Limb (tissue), 2 donors: ENCODE measurements at regions not wholly inside any gene's neighbourhood (a gene's known extent, or its start where the extent isn't known, plus 50 kb on each side); places are given as distances from the start of the nearest gene placed in this dataset.
A peak's percentile ranks its signal among the peaks of the same experiment; 100 is the strongest.
"Not testable (repeated sequence)": the region's sequence is repeated elsewhere in the genome, so short reads cannot be mapped to it uniquely, and the experiment has no call there.

ENCODE experiments used
- DNase-seq, 2 donors: peaks; one replicate each; pipeline ENCODE4 v3.0.0-alpha.2; 2016; ENCODE audit errors: extremely low spot score in 2 of 2

DNA sequence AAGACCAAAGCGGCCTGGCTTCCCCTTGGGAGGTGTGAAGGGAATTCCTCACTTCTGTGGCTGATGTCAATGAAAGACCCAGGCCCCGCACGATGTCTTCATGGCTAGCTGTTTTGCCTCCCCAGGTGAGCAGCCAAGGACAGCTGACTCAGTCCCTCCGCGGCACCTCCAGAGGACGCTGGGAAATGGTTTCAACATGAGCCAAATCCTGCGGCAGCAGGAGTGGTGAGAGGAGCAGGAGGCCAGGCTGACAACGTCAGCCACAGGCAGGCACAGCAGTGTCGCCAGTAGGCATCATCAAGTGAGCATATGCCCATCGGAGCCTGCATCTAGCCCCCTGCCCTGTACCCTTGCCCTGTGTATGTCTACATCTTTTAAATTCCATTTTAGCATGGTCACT, 156.4 kb upstream of the RAB6C start:
- no peak for DNase-seq

DNA sequence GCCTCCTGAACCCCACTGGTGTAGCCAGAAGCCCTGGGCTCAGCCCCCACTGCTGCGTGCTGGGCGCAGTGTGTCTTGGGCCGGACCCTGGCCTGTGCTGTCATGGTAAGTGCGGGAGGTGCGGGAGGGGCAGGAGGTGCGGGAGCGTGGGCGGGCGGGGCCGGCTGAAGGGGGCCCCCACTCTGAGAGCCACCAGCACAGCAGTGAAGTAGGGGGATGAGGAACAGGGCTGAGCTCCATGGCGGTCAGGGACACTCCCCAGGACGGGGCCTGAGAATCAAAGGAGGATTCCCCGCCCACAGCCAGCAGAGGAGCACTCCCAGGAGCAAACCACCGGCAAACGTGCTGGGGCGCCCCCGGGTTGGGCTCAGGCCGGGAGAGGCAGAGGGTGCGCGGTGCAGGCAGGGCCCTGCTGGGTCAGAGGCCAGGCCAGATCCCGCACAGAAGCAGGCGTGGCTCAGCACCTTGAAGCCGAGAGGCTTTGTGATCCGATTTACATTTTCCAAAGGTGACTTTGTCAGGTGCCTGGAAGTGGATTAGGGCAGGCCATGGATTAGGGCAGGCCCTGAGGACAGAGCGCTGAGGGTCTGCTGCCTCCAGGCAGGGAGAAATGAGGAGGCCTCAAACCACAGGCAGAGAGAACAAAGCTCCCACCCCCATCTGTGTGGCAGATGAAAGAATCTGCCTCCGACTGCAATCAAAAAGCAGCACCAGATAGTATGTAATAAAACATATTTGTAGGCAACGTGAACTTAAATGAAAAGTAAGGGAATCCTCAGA, 152.0 kb upstream of the RAB6C start:
- no peak for DNase-seq

DNA sequence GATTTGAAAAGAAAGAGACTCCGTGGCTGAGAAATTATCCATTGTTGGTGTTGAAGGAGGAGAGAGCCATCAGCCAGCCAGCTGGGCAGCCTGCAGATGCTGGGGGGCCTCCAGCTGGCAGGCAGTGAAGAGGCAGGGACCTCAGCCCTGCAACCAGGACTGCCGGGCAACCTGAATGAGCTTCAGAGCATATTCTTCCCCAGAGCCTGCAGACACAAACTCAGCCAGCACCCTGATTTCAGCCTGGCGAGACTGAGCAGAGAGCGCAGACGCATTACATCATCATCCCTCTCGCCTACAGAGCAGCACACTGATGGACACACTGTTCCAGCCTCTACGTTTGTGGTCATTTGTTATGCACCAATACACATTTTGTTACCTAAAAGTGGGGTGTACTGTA, 150.7 kb upstream of the RAB6C start:
- DNase-seq = no peak

DNA sequence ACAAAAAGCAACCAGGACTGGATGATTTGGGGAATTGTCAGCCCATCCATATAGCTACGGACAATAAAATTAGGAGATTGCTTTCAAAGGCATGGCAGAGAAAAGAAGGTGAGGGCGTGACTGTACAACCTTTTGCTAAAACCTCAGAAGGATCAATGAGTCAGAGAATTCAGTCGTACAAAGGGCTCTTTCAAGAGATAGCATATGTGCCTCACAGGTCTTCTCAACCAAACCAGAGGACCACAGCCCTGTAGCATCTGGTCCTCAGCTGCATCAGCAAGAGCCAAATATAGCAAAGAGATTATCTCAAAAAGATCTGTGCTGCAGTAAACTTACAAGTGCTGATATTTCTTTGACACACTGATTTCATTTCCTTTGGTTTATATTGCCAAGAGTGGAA, 149.9 kb upstream of the RAB6C start:
- no peak for DNase-seq

DNA sequence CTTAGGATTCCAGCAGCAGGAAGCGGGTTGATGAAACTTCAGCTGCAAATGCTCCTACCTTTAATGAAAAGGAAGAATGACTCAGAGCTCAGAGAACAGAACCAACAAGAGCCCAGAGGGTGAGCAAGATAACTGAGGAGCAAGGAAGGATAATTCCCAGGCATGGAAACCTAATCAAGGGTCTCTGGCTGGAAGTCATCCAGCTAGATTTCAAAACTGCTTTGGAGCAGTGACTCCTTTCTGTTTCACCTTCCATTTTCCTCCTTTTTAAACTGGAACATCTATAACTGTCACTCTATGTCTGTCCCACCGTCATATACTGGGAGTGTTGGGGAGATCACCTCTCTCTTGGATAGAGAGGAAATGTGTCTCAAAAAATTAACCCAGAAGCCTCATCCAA, 148.4 kb upstream of the RAB6C start:
- DNase-seq = no peak

DNA sequence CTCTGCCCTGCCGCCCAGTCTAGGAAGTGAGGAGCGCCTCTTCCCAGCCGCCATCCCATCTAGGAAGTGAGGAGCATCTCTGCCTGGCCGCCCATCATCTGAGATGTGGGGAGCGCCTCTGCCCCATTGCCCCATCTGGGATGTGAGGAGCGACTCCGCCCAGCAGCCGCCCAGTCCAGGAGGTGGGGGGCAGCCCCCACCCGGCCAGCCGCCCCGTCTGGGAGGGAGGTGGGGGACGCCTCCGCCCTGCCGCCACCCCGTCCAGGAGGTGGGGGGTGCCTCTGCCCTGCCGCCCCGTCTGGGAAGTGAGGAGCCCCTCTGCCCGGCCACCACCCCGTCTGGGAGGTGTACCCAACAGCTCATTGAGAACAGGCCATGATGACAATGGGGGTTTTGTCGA, 146.0 kb upstream of the RAB6C start:
- DNase-seq = not testable (repeated sequence)

DNA sequence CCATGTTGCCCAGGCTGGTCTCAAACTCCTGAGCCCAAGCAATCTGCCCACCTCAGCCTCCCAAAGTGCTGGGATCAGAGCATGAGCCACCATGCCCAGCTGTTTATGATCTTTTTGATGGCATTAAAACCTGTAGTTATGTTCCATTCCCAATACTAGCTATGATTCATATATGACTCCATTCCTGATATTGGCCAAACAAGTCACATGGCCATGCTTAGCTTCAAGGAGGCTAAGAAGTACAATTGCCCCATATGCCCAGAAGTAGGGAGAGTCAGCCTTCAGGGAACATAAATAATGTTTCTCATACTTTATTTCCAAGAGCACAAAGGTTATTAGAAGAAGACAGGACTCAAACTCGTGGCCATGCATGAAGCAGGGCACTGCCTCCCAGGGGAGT, 132.4 kb upstream of the RAB6C start:
- DNase-seq = no peak

DNA sequence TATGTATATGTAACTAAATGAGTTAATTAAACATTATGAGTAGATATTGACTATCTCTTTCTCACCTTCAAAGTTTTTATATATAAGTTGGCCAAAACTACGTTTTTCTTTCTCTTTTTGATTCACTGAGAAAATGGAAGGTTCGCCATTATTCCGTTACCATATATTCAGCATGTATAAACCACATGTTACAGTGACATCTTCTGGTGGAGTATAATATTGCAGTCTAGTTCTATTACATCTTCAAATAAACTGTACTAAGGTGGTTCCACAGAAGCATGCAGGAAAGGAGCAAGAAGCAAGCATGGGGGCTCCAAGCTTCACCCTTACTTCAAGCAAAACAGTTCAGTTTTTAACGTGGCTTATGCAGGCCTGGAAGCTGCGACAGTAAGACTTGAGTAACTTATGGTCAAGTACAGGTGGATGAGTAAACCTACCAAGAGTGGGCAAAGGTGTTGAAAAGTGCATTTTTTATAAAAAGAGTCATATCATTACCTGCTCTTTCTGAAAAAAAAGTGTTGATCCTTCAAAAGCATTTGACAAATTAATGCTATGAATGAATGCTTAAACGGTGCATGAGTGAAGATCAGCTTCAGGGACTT, 129.8 kb upstream of the RAB6C start:
- DNase-seq = peak in 1 of 2 donors; percentile 86

DNA sequence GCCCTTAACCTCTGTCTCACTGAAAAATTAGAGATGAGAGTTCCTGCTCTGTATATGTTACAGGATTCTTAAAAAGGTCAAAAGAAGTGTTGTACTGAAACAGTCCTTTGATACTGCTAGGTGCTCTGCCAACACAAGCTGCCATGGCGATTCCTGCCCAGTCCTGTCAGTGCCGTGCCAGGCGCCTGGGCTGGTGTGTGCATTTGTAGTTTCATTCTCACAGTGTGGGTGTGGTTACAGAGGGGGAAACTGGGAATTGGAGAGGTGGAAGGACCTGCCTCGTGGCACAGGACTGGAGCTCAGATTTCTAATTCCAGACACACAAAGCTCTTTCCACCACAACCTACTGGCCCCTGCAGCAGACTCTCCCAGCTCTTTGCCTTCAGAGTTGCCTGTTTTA, 122.3 kb upstream of the RAB6C start:
- no peak for DNase-seq

DNA sequence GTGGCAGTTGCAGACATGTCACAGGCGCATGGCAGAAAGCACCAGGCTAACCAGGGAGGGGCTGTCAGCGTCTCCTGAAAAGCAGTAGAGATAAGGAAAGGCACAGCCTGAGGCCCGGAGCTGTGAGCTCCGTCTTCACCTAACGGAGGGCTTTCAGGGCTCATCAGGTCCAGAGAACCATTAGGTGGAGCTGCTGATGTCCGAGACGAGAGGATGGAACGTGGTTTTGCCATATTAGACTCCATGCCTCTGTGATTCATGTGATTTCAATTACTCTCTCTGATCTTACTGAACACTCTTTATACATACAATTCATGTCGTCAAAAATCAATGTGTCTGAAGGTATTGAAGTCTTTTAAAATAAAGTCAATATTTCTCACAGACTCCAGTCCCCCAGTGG, 120.3 kb upstream of the RAB6C start:
- DNase-seq = no peak

DNA sequence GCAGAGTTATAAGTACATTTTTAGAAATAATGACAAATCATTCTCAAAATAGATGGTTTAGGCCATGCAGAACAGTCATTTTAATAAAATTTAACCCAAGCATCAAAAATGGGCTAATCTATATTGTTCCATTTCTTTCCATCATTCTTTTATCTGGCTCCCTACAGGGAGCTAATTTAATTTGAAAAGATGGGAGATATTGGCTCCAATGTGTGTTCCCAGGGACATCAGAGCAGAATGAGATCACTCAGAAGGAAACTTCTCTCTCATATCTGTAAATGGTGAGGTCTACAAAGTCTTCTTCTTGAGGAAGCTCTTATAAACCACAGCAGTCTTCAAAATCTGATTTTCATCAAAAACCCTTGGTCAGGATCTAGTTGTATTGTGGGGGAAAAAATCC, 119.4 kb upstream of the RAB6C start:
- no peak for DNase-seq

DNA sequence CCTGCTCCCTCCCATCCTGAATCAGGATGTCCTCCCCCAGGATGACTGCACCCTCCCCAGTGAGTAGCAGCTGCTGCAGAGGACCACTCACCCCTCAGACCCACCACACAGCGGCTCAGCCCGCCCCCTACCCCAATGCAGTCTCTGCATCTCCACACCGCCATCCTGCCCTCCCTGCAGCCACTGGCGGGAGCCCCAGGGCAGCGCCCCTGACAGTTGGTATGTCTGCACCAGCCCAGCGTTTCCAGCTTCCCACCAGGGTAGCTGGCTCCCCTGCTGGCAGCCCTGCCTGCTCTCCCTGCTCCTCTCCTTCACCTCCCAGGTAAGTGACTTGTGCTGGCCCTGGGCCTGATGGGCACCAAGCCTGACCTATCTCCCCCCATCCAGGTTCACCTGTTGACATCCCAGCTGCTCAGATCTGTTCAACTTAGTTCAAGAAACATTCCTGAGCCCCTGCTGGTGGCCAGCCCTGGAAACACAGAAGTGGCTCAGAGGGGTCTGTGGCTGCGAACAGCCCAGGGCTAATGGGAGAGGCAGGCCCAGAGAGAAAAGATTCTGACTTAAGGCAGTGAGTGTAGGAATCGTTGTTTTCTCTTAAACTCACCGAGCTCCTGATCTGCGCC, 117.7 kb upstream of the RAB6C start:
- DNase-seq = no peak

DNA sequence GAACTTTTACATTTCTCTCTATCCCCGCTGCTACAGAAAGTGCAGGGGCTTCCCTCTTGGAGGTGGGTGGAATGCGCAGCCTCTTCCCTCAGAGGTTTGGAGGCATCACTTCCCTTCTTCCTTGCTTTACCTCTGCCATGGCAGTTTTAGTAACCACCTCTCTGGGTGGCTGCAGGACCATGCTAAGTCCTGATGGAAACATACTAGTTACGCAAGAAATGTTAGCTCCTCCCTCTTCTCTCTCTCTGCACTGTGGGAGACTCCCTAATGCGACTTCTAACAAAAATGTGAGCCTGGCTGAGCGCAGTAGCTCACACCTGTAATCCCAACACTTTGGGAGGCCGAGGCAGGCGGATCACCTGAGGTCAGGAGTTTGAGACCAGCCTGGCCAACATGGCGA, 116.8 kb upstream of the RAB6C start:
- no peak for DNase-seq

DNA sequence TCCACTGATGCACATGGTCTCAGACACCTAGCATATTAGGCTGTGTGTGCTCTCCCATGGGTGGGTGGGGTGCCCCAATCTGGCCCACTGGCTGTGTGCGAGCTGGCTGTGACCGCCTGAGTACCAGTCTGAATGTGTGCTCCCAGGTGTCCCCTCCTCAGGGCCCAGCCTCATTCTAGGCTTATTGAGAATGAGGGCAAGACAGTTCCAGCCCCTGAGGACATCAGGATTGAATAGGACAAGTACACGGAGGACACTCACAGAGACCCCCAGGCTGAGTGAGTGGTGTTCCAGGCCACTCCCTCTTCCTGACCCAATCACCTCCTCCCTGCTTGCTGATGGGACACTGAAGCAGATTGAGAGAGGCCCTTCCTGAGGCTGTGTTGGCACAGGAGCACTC, 116.1 kb upstream of the RAB6C start:
- no peak for DNase-seq

DNA sequence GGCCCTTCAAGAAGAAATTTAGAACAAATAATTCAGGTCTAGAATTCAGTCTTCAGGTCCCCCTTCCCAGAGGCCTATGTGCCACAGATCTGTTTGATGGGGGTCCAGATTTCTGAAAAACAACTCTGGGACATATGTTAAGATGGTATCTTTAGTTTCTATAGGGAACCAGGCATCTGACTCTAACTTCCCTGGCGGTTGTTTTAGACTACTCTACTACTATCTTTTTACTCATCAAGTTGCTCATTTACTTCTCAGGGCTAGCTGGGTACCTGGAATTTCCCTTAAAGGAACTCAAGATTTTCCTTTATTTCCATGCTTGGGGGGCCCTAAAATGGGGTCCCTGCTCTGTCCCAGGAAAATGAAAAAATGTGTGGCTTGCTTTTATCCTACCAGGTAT, 114.7 kb upstream of the RAB6C start:
- no peak for DNase-seq

DNA sequence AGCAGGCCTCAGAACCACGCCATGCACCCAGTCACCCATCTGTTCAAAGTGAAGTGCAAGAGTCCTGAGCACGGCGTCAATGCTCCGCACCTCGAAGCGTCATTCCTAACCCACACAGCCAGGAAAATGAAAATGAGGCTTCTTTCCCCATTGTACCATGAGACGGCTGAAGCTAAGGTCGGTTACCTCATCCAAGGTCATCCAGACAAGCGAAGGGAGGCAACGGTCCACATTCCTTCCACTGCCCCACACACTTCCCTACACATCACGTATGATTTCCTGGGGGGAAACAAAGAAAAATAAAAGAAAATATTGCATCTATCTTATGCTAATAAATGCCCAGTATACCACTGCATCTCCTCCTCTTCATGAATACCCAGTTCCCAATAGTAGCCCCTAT, 113.5 kb upstream of the RAB6C start:
- no peak for DNase-seq

DNA sequence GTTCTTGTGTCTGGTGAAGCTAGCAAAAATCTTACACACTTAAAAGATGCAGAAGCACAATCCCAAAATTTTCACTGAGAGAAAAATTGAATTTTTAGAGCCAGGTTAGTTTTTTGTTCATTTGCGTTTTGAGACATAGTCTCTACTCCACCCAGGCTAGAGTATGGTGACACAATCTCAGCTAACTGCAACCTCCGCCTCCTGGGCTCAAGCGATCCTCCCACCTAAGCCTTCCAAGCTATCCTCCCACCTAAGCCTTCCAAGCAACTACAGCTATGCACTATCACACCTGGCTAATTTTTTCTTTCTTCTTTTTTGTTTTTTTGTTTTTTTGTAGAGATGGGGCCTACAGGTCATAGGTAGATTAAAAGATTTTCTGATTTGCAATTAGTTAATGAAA, 113.1 kb upstream of the RAB6C start:
- DNase-seq = no peak

DNA sequence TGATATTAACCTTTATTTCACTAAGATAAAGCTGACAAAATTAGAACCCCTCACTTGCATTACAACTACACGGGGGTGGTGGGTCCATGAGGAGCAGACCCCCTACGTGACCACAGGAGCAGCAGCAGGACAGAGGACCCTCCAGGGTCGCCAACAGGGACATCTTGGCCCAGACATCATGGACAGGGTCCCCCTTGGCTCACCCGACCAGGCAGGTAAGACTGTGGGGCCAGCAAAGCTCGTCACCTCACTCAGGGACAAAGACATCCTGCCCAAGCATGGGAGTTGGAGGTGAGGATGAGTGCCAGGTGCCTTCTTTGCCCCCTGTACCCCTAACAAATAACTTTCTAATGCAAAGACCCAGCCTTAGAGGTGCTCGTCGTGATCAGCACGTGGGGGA, 111.3 kb upstream of the RAB6C start:
- DNase-seq = no peak

DNA sequence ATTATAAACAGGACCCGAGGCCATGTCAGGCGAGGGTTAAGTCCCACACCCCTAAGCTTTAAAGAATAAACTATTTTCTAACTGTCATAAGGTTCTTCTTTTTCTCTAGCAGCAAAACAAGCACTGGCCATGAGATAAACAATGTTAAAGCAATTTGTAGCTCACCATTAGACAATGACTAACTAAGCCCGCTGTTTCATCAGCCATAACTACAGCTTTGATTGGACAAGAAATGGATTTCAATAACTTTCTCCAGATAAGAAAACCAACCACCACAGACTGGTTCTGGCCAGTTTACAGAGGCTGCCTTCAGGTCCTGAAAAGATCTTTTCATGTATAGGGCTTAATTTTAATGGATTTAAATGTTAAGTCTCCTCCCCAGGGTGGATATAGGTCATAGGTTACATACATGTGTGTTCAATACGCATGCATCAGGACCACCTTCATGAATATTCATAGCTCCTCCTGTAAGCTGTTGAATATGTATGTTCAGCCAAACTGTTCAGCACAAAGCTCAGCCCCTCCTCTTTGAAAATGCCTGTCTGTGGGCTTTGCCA, 108.7 kb upstream of the RAB6C start:
- no peak for DNase-seq

DNA sequence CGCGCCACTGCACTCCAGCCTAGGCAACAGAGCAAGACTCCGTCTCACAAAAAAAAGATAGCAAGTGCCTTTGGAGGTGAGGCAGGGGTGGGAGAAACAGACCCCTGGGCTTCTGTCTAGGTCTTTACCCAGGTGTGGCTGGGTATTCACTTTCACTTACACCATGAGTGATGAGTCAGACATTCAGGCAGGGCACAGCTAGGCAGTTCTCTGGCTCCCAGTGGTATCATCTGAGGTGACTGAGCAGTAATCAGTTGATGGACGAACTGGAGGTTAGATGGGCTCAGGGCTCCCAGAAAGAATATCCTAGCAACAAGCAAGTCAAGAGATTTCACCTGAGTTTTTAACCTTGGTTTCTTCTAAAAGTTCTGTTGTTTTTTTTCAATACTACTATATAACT, 107.0 kb upstream of the RAB6C start:
- DNase-seq = peak in 1 of 2 donors; percentile 7

DNA sequence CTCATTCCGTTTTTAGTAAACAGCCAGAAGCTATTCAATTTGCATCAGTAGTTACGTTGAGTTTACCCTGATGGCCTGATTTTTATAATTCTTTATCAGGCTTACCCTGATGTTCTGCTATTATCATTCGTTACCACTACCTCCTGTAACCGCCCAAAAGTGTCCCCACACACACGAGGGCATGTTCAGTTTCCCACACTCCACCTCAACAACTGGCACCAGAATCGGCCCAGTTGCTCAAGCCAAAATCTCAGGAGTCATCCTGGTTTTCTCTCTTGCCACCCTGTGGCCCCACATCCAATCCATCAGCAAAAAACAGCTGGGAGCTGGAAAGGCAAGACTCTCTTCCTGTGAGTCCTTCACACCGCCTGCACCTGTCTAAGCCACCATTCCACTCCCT, 102.9 kb upstream of the RAB6C start:
- peak in 1 of 2 donors; percentile 28 for DNase-seq

DNA sequence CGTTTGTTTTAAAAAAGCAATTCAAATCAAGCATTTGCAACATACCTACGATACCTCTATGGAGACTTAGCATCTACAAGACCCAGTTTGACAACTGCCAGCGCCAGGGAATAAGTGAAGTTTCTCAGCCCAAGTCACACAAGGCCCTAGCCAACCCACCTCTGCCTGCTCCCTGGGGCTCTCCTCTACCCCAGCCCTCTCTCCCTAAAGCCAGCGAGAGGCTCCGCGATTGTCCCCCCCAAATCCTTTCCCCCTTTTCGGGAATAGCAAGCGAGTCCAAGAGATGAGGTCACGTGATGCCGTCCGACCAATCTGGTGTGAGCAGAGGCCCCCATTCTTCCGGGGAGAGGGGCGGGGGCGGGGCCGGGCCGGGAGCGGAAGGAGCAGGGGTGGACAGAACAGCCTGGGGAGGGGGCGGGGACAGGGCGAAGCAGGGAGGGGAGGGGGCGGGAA, 102.2 kb upstream of the RAB6C start:
- DNase-seq = peak; percentile 93 to 98
